GM18951 (cell line): ENCODE measurements at regions not wholly inside any gene's neighbourhood (a gene's known extent, or its start where the extent isn't known, plus 50 kb on each side); places are given as distances from the start of the nearest gene placed in this dataset.

Source experiments
- POLR2A ChIP-seq: IDR thresholded peaks from 4 replicates; pipeline ENCODE4 v1.6.1; 2011; ENCODE audit warnings: mild to moderate bottlenecking; ENCODE audit not compliant: insufficient read length, insufficient read depth; ENCODE audit errors: extremely low read depth
- in situ Hi-C: fragments of 300-500 bp; cut with MboI; formaldehyde crosslinking; loops from one replicate; pipeline ENCODE4 v1.12.0; 2022; ENCODE audit warnings: low sequenced_read_pairs, mixed read lengths, inconsistent platforms; ENCODE audit not compliant: unreplicated experiment

DNA sequence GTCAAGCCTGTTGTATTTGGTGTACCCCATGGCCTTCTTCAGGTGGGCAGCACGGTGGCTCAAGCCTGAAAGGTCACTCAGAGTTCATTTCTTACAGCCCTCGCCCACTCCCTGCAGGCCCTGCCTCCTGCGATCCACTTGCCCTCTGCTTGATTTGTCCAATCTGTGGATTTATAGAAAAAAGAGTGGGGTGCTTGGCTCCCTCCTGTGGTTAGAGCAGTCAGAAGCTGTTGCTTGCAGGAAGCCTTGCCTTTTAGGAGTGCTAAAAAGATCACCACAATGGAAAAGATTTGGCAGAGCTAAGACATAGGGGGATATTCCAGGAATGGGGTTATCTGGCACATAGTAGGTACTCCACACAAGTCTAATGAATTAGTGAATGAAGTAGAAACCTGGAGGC is 108.0 kb upstream of the TRABD2B start:
- in situ Hi-C loops, result loop anchor here (10.0 to 25.0 kb wide), 2 partner anchors 100 to 382 kb away; no protein-coding TSS in a partner anchor
- no peak for TF ChIP-seq POLR2A

DNA sequence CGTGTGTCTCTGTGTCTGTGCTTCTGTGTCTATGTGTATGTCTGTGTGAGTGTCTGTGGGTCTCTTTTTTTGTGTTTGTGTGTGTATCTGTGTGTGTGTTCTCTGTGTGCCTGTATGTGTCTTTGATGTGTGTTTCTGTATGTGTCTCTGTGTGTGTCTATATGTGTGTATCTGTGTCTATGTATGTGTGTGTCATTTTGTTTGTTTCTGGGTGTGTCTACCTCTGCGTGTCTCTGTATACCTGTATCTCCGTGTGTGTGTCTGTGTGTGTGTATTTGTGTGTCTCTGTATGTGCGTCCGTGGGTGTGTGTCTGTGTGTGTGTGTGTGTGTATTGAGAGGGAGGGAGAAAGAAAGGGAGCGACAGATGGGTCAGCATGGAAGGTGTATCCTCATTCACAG is 106.3 kb upstream of the TRABD2B start:
- in situ Hi-C loops, result loop anchor here (10.0 to 25.0 kb wide), 2 partner anchors 101 to 384 kb away; no protein-coding TSS in a partner anchor
- TF ChIP-seq POLR2A, result no peak

DNA sequence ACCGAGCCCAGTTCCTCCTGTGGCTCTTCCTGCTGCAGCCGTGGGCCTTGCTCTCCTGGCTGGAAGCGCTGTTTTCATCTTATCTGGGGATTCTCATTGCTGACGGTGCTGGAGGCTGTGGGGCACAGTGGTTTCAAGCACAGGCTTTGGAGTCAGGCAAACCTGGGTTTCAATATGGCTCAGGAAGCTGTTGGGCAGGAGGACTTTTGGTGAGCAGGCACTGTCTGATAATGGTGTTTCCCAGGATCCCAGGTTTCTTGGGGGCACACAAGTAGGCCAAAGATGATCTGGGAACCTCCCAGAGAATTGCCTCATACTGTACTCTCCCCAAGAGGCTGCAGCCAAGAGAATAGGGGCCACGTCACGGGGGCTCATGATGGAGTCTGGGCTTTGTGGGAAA is 105.6 kb upstream of the TRABD2B start:
- TF ChIP-seq POLR2A, result no peak
- in situ Hi-C loops, result loop anchor here (10.0 to 25.0 kb wide), 2 partner anchors 102 to 385 kb away; no protein-coding TSS in a partner anchor

DNA sequence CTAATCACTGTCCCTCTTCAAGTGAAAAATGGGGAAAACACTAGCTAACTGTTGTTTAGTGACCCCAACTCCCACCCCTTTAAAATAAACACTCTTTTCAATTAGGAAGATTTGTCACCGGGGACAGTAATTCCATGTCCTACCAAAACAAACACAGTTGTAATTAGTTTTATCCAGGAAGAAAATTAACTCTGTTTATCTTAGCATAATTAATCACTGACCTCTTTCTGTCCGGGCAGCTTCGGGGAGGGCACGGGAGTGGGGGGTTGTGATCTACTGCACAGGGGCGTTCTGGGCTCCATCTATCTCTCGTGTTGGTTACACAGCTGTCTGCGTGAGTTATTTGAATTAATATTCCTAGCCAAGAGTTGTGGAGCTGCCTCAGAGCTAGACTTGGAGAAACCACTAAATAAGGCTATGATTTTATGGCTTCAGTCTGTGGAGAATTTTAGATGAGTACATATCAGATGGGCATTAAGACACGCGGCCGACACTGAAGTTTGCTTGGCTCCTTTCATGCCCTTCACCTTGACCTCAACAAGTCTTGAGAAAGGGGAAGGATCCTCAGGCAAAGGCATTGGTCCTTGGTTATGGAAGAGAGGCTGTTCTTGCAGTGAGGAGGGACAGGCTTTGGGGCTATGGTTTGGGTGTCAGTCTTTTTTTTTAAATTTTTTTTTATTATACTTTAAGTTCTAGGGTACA is 102.0 kb upstream of the TRABD2B start:
- in situ Hi-C loops, result no loop called here
- TF ChIP-seq POLR2A, result no peak

DNA sequence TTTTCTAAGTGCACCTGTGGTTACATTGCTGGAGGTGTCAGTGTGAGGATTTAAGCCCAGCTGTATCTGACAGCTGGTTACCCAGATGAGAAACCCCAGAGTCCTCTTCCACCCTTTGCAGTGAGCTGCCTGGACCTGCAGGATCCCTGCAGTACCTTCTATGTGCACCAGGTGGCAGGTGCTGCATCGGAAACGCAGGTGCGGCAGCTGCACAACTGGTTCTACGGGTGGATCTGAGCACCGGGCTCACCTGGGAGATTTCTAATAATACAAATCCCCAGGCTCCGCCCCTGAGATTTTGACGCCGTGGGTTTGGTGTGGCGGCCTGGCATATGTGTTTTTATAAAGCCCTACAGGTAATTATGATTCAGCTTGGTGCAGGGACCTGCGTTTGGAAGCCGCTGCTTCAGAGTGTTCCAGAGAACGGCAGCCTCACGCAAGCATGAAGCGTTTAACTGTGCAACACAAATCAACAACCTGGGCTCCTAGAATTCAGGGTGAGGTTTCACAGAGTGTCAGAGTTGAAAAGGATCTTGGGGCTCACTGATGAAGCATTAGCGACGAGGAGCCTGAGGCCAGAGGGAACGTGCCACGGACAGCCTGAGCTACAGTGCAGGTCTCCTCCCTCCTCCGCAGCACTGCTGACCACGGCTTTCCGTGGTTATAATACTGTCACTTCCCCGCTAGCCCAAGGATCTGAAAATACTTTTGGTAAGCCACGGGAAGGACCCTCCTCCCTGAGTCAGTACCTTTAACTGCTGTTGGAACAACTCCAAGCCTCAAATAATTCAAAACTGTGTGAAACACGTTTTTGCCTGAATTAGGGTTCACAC is 96.7 kb upstream of the TRABD2B start:
- TF ChIP-seq POLR2A, result no peak
- in situ Hi-C loops, result no loop called here

DNA sequence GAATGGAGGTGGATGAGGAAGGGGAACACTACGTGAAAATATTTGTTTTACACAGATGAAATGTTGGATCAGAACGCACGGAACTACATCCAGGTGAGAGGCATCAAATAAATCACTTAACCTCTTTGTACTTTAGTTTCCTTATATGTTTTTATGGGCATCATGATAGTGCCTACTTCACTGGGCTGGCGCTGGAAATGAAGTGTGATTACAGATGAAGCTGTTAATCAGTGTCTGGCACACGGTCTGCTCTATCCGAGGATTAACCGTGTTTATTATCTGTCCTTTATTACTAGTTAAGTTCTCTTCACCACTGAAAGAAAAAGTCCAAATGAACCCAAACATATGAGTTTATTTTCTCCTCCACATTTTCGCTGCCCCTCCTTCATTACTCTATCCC is 96.0 kb upstream of the TRABD2B start:
- TF ChIP-seq POLR2A, result no peak
- in situ Hi-C loops, result no loop called here

DNA sequence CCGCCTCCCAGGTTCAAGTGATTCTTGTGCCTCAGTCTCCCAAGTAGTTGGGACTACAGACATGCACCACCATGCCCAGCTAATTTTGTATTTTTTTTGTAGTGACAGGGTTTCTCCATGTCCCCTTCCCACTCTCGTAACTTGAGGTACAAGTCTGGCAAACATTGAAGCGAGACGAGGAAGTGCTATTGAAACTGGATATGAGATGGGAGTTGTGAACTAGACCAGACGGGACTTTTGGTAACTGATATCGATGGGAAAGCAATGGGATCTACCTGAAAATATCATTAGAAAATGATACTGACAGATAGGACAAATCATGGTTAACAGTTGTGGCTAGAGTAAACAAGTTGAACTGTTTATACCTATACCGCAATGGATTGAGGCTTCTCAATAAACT is 95.2 kb upstream of the TRABD2B start:
- no peak for TF ChIP-seq POLR2A
- in situ Hi-C loops, result no loop called here

DNA sequence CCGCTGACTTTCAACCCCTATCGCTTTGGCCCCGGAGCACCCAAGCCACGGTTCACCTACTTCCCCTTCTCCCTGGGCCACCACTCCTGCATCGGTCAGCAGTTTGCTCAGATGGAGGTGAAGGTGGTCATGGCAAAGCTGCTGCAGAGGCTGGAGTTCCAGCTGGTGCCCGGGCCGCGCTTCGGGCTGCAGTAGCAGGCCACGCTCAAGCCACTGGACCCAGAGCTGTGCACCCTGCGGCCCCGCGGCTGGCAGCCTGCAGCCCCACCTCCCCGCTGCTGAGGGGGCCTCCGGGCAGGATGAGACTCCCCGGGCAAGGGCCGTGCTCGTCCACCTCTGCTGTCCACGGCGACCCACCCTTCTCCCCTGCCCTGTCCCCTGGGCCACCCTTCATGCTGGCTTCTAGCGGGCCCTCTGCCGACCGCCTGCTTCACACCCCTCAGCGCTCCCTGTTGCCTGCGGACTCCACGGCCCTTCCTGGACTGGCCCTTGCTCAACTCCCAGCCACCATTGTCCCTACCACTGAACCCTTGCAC is 92.2 kb upstream of the TRABD2B start:
- in situ Hi-C loops, result no loop called here
- TF ChIP-seq POLR2A, result no peak

DNA sequence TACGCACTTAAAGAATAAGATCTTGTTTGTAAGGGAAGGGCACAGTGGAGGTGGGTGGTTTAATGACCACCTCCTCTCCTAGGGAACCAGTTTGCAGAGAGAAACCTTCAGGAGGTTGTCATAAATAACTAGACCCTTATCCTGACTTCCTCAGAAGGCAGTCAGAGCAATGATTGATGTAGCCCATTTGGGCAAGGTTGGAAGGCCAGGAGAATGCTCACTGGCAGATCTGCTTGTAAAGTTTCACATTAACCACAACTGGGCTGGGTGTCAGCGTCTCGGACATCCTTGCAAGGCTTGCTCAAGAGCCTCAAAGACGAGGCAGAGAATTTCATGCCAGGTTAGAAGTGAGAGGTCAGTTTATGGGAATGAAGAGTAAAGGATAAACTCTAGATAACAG is 87.6 kb upstream of the TRABD2B start:
- no peak for TF ChIP-seq POLR2A
- in situ Hi-C loops, result no loop called here

DNA sequence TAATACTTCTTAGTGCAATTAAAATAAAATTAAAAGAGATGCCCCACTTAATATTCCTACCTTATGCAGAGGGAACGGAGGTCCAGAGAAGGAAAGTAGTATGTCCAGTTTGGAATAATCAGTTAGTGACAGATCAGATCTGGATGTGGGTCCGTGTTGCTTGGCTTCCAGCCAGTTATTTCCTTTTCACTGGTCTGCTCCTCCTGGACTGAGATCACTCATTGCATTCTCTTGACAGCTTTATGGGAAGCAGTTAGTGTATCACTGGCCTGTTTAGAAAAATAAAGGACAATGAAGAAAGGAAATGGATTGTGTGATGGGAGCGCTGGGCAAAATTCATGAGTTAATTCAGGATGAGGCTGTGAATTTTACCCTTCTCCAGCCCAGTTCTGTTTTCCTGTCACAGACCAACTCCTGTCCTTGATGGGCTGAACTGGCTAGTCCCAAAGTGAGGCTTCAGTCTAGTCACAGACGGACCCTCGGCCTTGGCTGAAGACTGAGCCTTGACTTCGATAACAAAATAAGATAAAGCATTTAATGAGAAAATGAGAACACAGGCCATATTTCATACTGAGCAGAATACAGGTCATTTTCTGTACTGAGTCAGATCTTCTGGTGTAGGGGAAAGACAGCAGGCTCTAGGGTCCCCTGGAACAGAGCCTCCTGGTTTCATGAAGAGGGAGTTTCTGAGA is 85.2 kb upstream of the TRABD2B start:
- TF ChIP-seq POLR2A, result no peak

DNA sequence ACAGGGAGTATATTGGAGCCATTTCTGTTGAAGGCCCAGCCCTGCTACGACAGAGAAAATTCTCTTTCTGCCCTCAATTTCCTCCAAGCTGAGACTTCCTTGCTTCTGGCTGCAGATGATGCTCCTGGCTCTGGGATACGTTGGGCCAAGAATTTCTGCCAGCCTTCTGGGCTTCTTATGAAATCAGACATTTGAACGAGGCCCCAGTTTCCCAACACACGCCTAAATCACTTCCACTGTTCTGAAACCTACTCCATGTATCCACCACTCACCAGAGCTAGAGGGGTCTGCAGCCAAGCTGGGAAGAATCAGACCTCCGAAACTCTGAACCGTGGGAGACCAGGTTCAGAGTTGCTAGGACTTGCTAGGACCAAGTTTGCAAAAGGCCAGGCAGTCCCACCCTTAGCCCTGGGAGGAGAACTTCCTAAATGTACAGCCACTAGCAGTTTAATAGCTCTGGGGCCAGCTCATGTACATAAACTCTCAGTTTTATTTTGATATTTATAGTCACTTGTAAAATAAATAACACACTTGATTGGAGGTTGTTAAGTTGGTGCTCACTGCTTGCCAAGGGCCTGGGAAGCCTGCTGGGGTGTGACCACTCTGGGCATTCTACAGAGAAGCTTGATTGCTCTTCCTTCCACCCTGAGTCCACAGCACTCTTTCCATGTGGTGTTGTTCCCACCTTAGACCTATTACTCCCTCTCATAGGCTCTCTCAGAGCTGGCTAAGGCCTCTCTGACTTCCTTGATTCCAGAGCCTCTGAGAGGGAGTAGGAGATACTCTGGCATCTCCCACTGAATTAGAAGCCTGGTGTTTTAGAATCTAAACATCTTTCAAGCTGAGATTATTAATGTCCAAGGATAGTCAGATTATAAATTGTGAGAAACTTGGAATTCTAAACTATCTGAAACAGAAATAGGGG is 83.4 kb upstream of the TRABD2B start:
- no peak for TF ChIP-seq POLR2A
- in situ Hi-C loops, result no loop called here

More for the DNA sequence above, 85.2 kb upstream of the TRABD2B start:
- in situ Hi-C loops, result no loop called here

DNA sequence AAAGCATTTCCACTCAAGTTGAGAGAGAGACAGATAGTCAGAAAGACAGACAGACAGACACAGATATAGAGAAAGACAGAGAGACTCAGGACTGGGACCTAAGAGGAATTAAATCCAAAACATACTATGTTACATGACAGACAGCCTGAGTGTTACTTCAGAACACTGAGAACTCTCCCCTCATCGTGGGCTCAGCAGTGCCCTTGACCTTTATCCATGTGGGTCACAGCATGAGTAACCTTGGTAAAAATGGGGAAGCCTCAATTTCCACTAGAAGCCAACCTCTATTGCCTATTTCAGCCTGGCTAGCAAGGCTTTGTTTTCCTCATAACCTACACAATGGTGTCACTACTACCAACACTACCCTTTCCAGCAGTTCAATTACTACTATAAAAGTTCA is 81.9 kb upstream of the TRABD2B start:
- TF ChIP-seq POLR2A, result no peak
- in situ Hi-C loops, result no loop called here
